Brain microvascular endothelial cell (primary cell): ENCODE measurements at regions not wholly inside any gene's neighbourhood (a gene's known extent, or its start where the extent isn't known, plus 50 kb on each side); places are given as distances from the start of the nearest gene placed in this dataset.

ENCODE experiments used
- DNase-seq: peaks from one replicate; pipeline ENCODE4 v3.0.0-alpha.2; 2020
- H3K27ac ChIP-seq: fragments of 250-450 bp; sonication (Bioruptor Pico); 2 replicates; pipeline ENCODE4 v1.5.1; 2020; ENCODE audit warnings: mild to moderate bottlenecking, moderate library complexity
- H3K27me3 ChIP-seq: fragments of 250-450 bp; sonication (Bioruptor Pico); replicated peaks from 2 replicates; pipeline ENCODE4 v1.5.1; 2020; ENCODE audit warnings: mild to moderate bottlenecking
- H3K36me3 ChIP-seq: fragments of 250-450 bp; sonication (Bioruptor Pico); replicated peaks from 2 replicates; pipeline ENCODE4 v1.5.1; 2020; ENCODE audit warnings: mild to moderate bottlenecking
- H3K4me3 ChIP-seq: 2 replicates; pipeline ENCODE4 v1.5.1; 2011; ENCODE audit warnings: low read depth, mild to moderate bottlenecking, control low read depth, low read length, moderate library complexity
- in situ Hi-C: cut with HindIII; loops from 2 replicates; pipeline ENCODE4 v1.10.0; 2017; ENCODE audit warnings: low sequenced_read_pairs, low pct_ligation_motif_present
- TF ChIP-seq, protein P1 (sequence below): IDR thresholded peaks from 2 replicates; pipeline ENCODE4 v1.5.1; 2011; ENCODE audit warnings: low read depth, mild to moderate bottlenecking, moderate library complexity, low read length, control low read depth, inconsistent platforms; ENCODE audit errors: missing control alignments

DNA sequence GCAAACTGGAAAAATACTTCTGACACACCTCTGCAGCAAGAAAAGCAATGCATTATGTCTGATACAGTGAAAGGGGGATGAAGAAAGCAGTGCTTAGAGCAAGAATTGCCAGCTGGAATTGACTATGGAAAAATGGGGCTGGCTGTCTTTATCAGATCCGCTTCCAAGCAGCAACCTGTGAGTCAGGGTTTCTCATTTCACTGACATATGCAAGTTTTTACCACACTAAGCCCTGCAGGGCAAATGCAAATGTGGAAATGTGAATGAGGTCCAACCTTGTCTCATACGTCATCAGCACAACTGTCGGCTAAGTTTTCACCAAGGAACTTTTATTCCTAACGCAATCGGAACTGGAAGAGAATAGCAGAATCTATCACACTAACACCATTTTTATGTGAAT, 172.5 kb upstream of the GADL1 start:
- no peaks in the 10 kb centered on the region for H3K36me3 ChIP-seq
- H3K4me3 ChIP-seq: no peak overlapping the region
- DNase-seq: peak; percentile 89
- no peaks in the 10 kb centered on the region for H3K27me3 ChIP-seq
- in situ Hi-C loops: no loop called here
- no peak overlapping the region for H3K27ac ChIP-seq
- TF ChIP-seq, protein P1, sequence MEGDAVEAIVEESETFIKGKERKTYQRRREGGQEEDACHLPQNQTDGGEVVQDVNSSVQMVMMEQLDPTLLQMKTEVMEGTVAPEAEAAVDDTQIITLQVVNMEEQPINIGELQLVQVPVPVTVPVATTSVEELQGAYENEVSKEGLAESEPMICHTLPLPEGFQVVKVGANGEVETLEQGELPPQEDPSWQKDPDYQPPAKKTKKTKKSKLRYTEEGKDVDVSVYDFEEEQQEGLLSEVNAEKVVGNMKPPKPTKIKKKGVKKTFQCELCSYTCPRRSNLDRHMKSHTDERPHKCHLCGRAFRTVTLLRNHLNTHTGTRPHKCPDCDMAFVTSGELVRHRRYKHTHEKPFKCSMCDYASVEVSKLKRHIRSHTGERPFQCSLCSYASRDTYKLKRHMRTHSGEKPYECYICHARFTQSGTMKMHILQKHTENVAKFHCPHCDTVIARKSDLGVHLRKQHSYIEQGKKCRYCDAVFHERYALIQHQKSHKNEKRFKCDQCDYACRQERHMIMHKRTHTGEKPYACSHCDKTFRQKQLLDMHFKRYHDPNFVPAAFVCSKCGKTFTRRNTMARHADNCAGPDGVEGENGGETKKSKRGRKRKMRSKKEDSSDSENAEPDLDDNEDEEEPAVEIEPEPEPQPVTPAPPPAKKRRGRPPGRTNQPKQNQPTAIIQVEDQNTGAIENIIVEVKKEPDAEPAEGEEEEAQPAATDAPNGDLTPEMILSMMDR: no peak

DNA sequence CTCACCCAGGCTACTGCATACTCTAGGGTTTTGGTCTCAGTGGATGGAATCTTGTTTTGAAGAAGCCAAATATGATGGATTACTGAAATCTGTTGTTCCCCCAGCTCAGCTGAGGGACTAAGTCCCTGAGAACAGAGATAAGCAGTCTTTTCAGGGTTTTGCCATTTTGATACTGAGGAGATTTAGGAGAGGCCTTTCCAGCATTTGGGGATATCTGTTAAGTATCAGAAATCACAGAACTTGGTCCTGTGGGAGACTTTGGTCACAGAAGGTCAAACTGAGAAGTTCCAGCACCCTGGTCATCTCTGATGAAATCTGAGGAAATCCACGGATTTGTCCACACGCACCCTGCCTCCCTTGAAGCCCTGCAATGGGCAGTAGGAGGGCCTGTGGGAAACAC, 181.0 kb upstream of the GADL1 start:
- TF ChIP-seq, protein P1: no peak
- Histone ChIP-seq H3K36me3 (no peaks in the 10 kb centered on the region), H3K4me3 (no peak overlapping the region), H3K27me3 (no peaks in the 10 kb centered on the region), H3K27ac (no peak overlapping the region)
- in situ Hi-C loops: no loop called here
- no peak for DNase-seq

DNA sequence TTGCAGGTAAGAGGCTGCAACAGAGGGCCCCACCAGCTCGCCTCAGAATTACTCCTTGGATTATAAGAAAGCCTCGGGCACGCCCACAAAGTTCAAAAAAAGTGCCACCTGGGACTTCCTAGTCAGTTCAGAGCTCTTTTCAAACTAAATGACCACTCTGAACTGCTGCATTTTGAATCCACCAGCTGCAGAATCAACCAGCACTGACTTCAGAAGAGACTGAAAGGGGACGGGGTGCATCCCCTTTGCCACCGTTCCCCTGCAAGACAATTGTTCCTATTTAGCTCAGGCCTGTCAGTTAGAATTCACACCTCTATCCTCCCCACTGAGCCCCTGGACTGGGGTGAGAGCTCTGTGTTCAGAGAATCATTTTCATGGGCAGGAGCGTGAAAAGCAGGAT, 181.4 kb upstream of the GADL1 start:
- TF ChIP-seq, protein P1: no peak
- in situ Hi-C loops: no loop called here
- Histone ChIP-seq H3K27me3 (no peaks in the 10 kb centered on the region), H3K36me3 (no peaks in the 10 kb centered on the region), H3K27ac (no peak overlapping the region), H3K4me3 (no peak overlapping the region)
- DNase-seq: no peak

DNA sequence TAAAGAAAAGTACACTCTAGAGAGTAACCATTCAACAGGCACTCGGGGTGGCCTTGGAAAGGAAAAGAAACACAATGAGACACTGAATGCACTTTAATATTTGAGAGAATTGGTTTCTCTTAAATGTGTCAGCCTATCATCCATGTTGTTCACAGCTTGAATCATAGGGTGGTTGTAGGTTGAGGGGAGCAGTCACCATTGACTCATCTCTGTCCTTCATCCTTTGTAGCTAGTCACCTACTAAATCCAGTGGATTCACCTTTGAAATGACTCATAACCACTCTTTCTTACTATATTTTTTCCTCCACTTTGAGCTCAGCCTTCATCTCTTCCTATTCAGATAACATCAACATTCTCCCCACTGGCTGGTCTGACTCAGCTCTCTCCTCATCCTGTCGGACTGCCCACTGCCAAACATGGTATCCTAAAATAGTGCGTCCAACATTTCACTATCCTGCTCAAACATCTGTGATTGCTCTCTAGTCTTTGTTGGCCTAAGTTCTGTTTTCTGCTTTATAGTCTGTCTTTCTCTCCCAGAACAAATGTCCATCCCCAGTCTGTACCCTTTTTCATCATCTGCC, 182.7 kb upstream of the GADL1 start:
- TF ChIP-seq, protein P1: no peak
- Histone ChIP-seq H3K4me3 (no peak overlapping the region), H3K27me3 (no peaks in the 10 kb centered on the region), H3K27ac (peak overlapping the region; percentile 24), H3K36me3 (no peaks in the 10 kb centered on the region)
- in situ Hi-C loops: no loop called here
- DNase-seq: peak; percentile 87

DNA sequence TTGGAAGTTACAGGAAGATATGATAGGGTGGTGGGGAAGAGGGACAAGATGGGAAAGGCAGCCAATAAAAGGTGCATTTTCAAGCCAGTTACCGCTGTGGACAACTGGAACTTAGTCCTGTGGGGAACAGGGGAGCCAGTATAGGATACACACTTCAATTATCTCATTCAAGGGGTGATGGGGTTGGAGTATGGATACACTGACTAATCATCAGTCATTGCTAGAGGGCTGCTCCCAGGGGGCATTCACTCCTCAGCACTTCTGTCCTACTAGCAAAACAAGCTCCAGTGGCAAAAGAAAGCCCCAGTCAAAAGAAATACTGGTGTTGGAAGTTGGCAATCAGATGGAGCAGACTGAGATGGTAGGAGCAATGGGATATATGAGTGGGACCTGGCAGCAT, 183.4 kb upstream of the GADL1 start:
- Histone ChIP-seq H3K4me3 (no peak overlapping the region), H3K36me3 (no peaks in the 10 kb centered on the region), H3K27me3 (no peaks in the 10 kb centered on the region), H3K27ac (peak overlapping the region; percentile 24)
- in situ Hi-C loops: no loop called here
- TF ChIP-seq, protein P1: no peak
- DNase-seq: peak; percentile 64

DNA sequence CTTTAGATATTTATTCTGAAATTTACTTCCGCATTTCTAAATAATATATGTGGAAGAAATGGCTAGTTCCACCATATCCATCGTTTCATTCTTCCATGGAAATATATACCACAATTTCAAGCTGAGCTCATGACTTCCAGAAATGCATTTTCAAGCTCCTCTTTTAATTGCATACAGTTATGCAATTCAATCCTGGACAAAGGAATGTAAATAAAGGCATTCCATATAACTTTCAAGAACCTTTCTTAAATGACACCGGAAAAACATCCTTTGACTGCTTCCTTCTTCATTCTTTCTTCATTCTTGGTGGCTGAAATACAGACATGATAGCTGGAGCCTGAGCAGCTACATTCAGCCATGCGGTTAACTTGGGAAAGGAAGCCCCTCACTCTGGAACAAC, 185.2 kb upstream of the GADL1 start:
- in situ Hi-C loops: no loop called here
- H3K4me3 ChIP-seq: no peak overlapping the region
- no peaks in the 10 kb centered on the region for H3K27me3 ChIP-seq
- TF ChIP-seq, protein P1: no peak
- H3K36me3 ChIP-seq: no peaks in the 10 kb centered on the region
- no peak for DNase-seq
- no peak overlapping the region for H3K27ac ChIP-seq
